SK-N-SH treated with all-trans-retinoic acid at 6 μM for 48 hours (cell line): ENCODE measurements at regions not wholly inside any gene's neighbourhood (a gene's known extent, or its start where the extent isn't known, plus 50 kb on each side); places are given as distances from the start of the nearest gene placed in this dataset.

Experiments
- ATAC-seq: fragments of 200-7000 bp; cut with Tn5 transposase; 3 replicates; pipeline ENCODE4 v1.9.1; 2020; ENCODE audit warnings: mild to moderate bottlenecking, moderate library complexity
- ARNTL ChIP-seq: fragments of 450-650 bp; formaldehyde crosslinking; IDR thresholded peaks from 2 replicates; pipeline ENCODE4 v1.5.0; 2020; ENCODE audit warnings: low read depth, mild to moderate bottlenecking, moderate library complexity, borderline replicate concordance
- CSDC2 ChIP-seq: fragments of 250-450 bp; sonication (Bioruptor Pico); IDR thresholded peaks from 2 replicates; pipeline ENCODE4 v1.5.0; 2020; ENCODE audit warnings: mild to moderate bottlenecking, moderate library complexity
- ESRRG ChIP-seq: fragments of 250-450 bp; sonication (Bioruptor Pico); IDR thresholded peaks from 2 replicates; pipeline ENCODE4 v1.6.1; 2021; ENCODE audit warnings: mild to moderate bottlenecking
- ISL1 ChIP-seq: fragments of 250-450 bp; sonication (Bioruptor Pico); IDR thresholded peaks from 2 replicates; pipeline ENCODE4 v2.1.2; 2022; ENCODE audit warnings: mild to moderate bottlenecking, moderate library complexity
- OSR1 ChIP-seq: fragments of 250-450 bp; sonication (Bioruptor Pico); IDR thresholded peaks from 2 replicates; pipeline ENCODE4 v1.8.0; 2022; ENCODE audit warnings: moderate library complexity, mild to moderate bottlenecking, inconsistent platforms
- PPARA ChIP-seq: fragments of 250-450 bp; sonication (Bioruptor Pico); IDR thresholded peaks from 2 replicates; pipeline ENCODE4 v1.5.0; 2020; ENCODE audit warnings: mild to moderate bottlenecking, borderline replicate concordance
- RARB ChIP-seq: fragments of 250-450 bp; sonication (Bioruptor Pico); IDR thresholded peaks from 2 replicates; pipeline ENCODE4 v1.8.0; 2021; ENCODE audit warnings: mild to moderate bottlenecking, moderate library complexity
- SNAI2 ChIP-seq: fragments of 250-450 bp; sonication (Bioruptor Pico); IDR thresholded peaks from 2 replicates; pipeline ENCODE4 v1.5.0; 2020; ENCODE audit warnings: mild to moderate bottlenecking, moderate library complexity
- TCF4 ChIP-seq: fragments of 250-450 bp; sonication (Bioruptor Pico); IDR thresholded peaks from 2 replicates; pipeline ENCODE4 v1.8.0; 2021; ENCODE audit warnings: mild to moderate bottlenecking, moderate library complexity, borderline replicate concordance
- TOX ChIP-seq: fragments of 250-450 bp; sonication (Bioruptor Pico); IDR thresholded peaks from 2 replicates; pipeline ENCODE4 v1.8.0; 2021; ENCODE audit warnings: mild to moderate bottlenecking, moderate library complexity, borderline replicate concordance
- ZC3H10 ChIP-seq: fragments of 250-450 bp; sonication (Bioruptor Pico); IDR thresholded peaks from 2 replicates; pipeline ENCODE4 v1.5.1; 2021; ENCODE audit warnings: mild to moderate bottlenecking, moderate library complexity
- ZFP3 ChIP-seq: fragments of 250-450 bp; sonication (Bioruptor Pico); IDR thresholded peaks from 2 replicates; pipeline ENCODE4 v1.5.0; 2020; ENCODE audit warnings: mild to moderate bottlenecking, moderate library complexity
- ZFP30 ChIP-seq: fragments of 450-650 bp; formaldehyde crosslinking; IDR thresholded peaks from 2 replicates; pipeline ENCODE4 v1.5.0; 2022; ENCODE audit warnings: mild to moderate bottlenecking, moderate library complexity
- ZNF565 ChIP-seq: fragments of 450-650 bp; formaldehyde crosslinking; conservative IDR thresholded peaks from 2 replicates; pipeline ENCODE4 v1.5.0; 2020; ENCODE audit warnings: low read depth, mild to moderate bottlenecking, moderate library complexity
- TF ChIP-seq, protein P1 (sequence below): fragments of 250-450 bp; sonication (Bioruptor Pico); IDR thresholded peaks from 2 replicates; pipeline ENCODE4 v1.5.0; 2020; ENCODE audit warnings: mild to moderate bottlenecking, moderate library complexity
- TF ChIP-seq, protein P2 (sequence below): fragments of 250-450 bp; sonication (Bioruptor Pico); IDR thresholded peaks from 2 replicates; pipeline ENCODE4 v1.8.0; 2020; ENCODE audit warnings: mild to moderate bottlenecking, moderate library complexity, borderline replicate concordance
- TF ChIP-seq, protein P3 (sequence below): fragments of 250-450 bp; sonication (Bioruptor Pico); IDR thresholded peaks from 2 replicates; pipeline ENCODE4 v1.5.1; 2020; ENCODE audit warnings: low read depth, mild to moderate bottlenecking, moderate library complexity
- TF ChIP-seq, protein P4 (sequence below): fragments of 250-450 bp; sonication (Bioruptor Pico); IDR thresholded peaks from 2 replicates; pipeline ENCODE4 v1.5.1; 2021; ENCODE audit warnings: mild to moderate bottlenecking, moderate library complexity

DNA sequence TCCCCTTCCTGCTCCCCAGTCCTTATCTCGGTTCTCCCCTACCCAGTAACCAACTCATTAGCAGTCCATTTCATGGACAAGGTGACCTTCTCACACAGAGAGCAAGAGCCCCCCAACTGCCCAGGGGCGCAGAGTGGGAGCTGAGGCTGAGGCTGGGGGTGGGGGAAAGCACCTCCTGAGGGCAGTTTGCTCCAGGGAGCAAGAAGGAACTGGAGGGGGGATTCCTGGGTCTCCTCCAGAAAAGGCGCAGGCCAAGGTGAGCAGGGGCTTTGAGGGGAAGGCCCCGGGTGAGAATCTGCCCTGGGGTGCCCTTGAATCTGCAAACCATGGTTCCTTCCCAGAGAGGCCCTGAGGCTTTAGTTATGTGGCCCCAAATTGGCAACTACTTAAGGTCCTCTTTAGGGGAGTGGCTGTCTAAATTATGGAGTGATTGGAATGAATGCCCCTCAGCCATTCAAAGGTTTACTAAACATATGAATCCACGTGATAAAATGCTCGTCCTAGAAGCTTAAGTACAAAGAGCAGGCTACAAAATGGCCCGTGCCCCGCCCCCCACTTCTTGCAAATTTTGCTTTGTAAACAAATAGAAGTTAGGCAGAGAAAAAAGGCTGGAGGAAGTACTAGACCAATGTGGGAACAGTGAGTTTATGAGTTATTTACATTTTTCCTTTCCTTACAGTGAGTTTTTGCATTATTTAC lies 123.5 kb upstream of the HS6ST1 start:
- TF ChIP-seq RARB (CRISPR knock-in tag) (no peak), TCF4 (CRISPR knock-in tag) (no peak), ZNF565 (CRISPR knock-in tag) (no peak), ZFP30 (CRISPR knock-in tag) (no peak)
- TF ChIP-seq, protein P1, sequence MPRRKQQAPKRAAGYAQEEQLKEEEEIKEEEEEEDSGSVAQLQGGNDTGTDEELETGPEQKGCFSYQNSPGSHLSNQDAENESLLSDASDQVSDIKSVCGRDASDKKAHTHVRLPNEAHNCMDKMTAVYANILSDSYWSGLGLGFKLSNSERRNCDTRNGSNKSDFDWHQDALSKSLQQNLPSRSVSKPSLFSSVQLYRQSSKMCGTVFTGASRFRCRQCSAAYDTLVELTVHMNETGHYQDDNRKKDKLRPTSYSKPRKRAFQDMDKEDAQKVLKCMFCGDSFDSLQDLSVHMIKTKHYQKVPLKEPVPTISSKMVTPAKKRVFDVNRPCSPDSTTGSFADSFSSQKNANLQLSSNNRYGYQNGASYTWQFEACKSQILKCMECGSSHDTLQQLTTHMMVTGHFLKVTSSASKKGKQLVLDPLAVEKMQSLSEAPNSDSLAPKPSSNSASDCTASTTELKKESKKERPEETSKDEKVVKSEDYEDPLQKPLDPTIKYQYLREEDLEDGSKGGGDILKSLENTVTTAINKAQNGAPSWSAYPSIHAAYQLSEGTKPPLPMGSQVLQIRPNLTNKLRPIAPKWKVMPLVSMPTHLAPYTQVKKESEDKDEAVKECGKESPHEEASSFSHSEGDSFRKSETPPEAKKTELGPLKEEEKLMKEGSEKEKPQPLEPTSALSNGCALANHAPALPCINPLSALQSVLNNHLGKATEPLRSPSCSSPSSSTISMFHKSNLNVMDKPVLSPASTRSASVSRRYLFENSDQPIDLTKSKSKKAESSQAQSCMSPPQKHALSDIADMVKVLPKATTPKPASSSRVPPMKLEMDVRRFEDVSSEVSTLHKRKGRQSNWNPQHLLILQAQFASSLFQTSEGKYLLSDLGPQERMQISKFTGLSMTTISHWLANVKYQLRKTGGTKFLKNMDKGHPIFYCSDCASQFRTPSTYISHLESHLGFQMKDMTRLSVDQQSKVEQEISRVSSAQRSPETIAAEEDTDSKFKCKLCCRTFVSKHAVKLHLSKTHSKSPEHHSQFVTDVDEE: no peak
- ATAC-seq: no peak

DNA sequence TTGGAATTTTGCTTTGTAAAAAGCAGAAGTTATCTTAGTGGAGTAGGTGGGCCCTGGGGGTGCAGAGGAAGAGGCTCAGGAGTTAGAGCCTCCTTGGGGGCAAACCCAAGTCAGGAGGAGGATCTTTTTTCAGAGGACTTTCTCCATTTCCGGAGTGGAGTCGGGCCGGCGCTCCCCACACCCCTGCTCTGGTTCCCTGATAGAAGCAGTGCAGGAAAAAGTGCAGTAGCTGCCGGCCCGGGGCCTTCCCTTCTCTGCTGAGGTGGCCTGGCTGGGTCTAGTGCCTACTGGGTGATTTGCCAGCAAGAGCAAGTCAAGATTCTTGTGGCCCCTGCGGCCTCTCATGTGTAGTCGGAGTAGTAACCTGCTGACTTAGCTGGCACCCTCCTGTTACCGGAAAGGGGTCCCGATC lies 124.2 kb upstream of the HS6ST1 start:
- TF ChIP-seq, protein P2, sequence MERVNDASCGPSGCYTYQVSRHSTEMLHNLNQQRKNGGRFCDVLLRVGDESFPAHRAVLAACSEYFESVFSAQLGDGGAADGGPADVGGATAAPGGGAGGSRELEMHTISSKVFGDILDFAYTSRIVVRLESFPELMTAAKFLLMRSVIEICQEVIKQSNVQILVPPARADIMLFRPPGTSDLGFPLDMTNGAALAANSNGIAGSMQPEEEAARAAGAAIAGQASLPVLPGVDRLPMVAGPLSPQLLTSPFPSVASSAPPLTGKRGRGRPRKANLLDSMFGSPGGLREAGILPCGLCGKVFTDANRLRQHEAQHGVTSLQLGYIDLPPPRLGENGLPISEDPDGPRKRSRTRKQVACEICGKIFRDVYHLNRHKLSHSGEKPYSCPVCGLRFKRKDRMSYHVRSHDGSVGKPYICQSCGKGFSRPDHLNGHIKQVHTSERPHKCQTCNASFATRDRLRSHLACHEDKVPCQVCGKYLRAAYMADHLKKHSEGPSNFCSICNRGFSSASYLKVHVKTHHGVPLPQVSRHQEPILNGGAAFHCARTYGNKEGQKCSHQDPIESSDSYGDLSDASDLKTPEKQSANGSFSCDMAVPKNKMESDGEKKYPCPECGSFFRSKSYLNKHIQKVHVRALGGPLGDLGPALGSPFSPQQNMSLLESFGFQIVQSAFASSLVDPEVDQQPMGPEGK: no peak
- TF ChIP-seq ZC3H10 (CRISPR knock-in tag) (no peak), ESRRG (CRISPR knock-in tag) (no peak), ZFP3 (CRISPR knock-in tag) (no peak), ZFP30 (CRISPR knock-in tag) (no peak), TOX (CRISPR knock-in tag) (no peak), RARB (CRISPR knock-in tag) (no peak), CSDC2 (CRISPR knock-in tag) (no peak), ARNTL (CRISPR knock-in tag) (no peak), ZNF565 (CRISPR knock-in tag) (no peak), TCF4 (CRISPR knock-in tag) (no peak), ISL1 (no peak), PPARA (no peak)
- TF ChIP-seq, protein P3, sequence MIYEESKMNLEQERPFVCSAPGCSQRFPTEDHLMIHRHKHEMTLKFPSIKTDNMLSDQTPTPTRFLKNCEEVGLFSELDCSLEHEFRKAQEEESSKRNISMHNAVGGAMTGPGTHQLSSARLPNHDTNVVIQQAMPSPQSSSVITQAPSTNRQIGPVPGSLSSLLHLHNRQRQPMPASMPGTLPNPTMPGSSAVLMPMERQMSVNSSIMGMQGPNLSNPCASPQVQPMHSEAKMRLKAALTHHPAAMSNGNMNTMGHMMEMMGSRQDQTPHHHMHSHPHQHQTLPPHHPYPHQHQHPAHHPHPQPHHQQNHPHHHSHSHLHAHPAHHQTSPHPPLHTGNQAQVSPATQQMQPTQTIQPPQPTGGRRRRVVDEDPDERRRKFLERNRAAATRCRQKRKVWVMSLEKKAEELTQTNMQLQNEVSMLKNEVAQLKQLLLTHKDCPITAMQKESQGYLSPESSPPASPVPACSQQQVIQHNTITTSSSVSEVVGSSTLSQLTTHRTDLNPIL (CRISPR knock-in tag): no peak
- TF ChIP-seq, protein P4, sequence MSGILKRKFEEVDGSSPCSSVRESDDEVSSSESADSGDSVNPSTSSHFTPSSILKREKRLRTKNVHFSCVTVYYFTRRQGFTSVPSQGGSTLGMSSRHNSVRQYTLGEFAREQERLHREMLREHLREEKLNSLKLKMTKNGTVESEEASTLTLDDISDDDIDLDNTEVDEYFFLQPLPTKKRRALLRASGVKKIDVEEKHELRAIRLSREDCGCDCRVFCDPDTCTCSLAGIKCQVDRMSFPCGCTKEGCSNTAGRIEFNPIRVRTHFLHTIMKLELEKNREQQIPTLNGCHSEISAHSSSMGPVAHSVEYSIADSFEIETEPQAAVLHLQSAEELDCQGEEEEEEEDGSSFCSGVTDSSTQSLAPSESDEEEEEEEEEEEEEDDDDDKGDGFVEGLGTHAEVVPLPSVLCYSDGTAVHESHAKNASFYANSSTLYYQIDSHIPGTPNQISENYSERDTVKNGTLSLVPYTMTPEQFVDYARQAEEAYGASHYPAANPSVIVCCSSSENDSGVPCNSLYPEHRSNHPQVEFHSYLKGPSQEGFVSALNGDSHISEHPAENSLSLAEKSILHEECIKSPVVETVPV (CRISPR knock-in tag): no peak
- TF ChIP-seq, protein P1: no peak
- ATAC-seq: no peak

DNA sequence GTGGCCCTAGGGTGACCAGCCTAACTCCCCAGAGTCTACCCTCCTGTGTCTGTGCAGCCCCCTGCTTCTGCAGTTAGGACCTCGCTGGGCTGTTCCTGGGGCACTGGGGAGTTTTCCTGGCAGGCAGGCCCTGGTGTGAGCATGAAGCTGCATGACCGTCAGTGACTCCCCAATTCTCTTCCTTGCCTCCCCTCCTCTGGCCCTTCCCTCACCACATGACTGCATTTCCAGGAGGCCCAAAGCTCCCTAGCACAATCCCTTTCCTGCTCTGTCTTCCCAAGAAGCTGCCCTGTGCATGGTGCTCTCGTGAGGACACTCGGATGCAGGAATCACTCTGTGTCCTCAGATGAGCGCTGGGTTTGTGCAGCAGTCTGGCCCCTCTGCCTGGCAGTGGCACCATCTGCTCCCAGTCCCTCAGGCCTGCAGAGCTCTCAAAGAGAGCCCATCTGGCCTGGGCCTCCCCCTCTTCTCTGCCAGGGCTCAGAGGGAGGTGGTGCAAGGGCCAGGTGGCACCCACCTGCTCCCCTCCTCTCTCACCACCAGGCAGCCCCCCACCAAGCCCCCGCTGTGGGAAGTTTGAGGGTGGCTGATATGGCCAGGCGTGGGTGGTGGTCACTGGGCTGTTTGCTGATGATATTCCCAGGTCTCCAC lies 125.6 kb upstream of the HS6ST1 start:
- ATAC-seq: no peak; the same call in 2 of the 3 replicates

More for the DNA sequence above, 125.6 kb upstream of the HS6ST1 start:
- TF ChIP-seq OSR1 (CRISPR knock-in tag) (no peak), ZFP3 (CRISPR knock-in tag) (no peak), TOX (CRISPR knock-in tag) (no peak), SNAI2 (no peak), ESRRG (CRISPR knock-in tag) (no peak)
- TF ChIP-seq, all 23 proteins: peak for 0
